Natural killer cell (primary cell): ENCODE measurements at regions not wholly inside any gene's neighbourhood (a gene's known extent, or its start where the extent isn't known, plus 50 kb on each side); places are given as distances from the start of the nearest gene placed in this dataset.

Experiments
- ATAC-seq, 3 donors: fragments of 150-1000 bp in 2 of 3; fragments of 200-7000 bp in 1 of 3; cut with Tn5 transposase; 1 replicate in 1 of 3; 2 replicates in 2 of 3; pipeline ENCODE4 v1.10.0; 2021; ENCODE audit warnings: mild to moderate bottlenecking in 2 of 3, moderate library complexity in 2 of 3
- DNase-seq, 2 donors: peaks; one replicate each; pipeline versions ENCODE4 v3.0.0 to v3.0.0-alpha.2; 2013 to 2021; ENCODE audit warnings: mixed read lengths in 1 of 2
- H3K27ac ChIP-seq: one replicate; pipeline ENCODE4 v1.5.1; 2013; ENCODE audit warnings: mild to moderate bottlenecking, low read length
- H3K27me3 ChIP-seq: one replicate; pipeline ENCODE4 v1.6.1; 2013; ENCODE audit warnings: low read length; ENCODE audit not compliant: control insufficient read depth, insufficient read depth
- H3K36me3 ChIP-seq: one replicate; pipeline ENCODE4 v1.6.1; 2013; ENCODE audit warnings: low read length; ENCODE audit not compliant: control insufficient read depth, insufficient read depth
- H3K4me1 ChIP-seq: one replicate; pipeline ENCODE4 v1.6.1; 2013; ENCODE audit warnings: low read length; ENCODE audit not compliant: control insufficient read depth, insufficient read depth
- H3K4me3 ChIP-seq: one replicate; pipeline ENCODE4 v1.5.1; 2013; ENCODE audit warnings: low read length
- H3K9me3 ChIP-seq: one replicate; pipeline ENCODE4 v1.6.1; 2013; ENCODE audit warnings: low read length; ENCODE audit not compliant: control insufficient read depth, insufficient read depth
- H3K27ac Mint-ChIP-seq, 2 donors: one replicate each; pipeline ENCODE4 v1.8.0; 2022; ENCODE audit warnings: mild to moderate bottlenecking in 2 of 2, mixed read lengths in 2 of 2, moderate library complexity in 1 of 2
- H3K27me3 Mint-ChIP-seq, 2 donors: one replicate each; pipeline ENCODE4 v1.8.0; 2022; ENCODE audit warnings: low read depth in 2 of 2, mixed read lengths in 2 of 2
- H3K36me3 Mint-ChIP-seq: one replicate; pipeline ENCODE4 v1.8.0; 2022; ENCODE audit warnings: mixed read lengths
- H3K4me1 Mint-ChIP-seq, 2 donors: one replicate each; pipeline ENCODE4 v1.8.0; 2022; ENCODE audit warnings: mixed read lengths in 2 of 2
- H3K4me3 Mint-ChIP-seq: one replicate; pipeline ENCODE4 v1.8.0; 2022; ENCODE audit warnings: mild to moderate bottlenecking, moderate library complexity, mixed read lengths
- H3K9me3 Mint-ChIP-seq, 2 donors: one replicate each; pipeline ENCODE4 v1.8.0; 2022; ENCODE audit warnings: mixed read lengths in 2 of 2
- WGBS: methylation state at CpG from one replicate; pipeline ENCODE4 v1.1.7; 2013; ENCODE audit warnings: missing lambda C conversion rate; ENCODE audit not compliant: insufficient coverage; 5-methylcytosine and 5-hydroxymethylcytosine counted together
- intact Hi-C: fragments of 100-400 bp; cut with micrococcal nuclease; formaldehyde crosslinking; loops from one replicate; pipeline ENCODE4 v1.14.2; 2022
- TF ChIP-seq, protein P1 (sequence below): fragments of 200-600 bp; IDR thresholded peaks from one replicate; pipeline ENCODE4 v1.8.0; 2022; ENCODE audit warnings: antibody characterized with exemption

DNA sequence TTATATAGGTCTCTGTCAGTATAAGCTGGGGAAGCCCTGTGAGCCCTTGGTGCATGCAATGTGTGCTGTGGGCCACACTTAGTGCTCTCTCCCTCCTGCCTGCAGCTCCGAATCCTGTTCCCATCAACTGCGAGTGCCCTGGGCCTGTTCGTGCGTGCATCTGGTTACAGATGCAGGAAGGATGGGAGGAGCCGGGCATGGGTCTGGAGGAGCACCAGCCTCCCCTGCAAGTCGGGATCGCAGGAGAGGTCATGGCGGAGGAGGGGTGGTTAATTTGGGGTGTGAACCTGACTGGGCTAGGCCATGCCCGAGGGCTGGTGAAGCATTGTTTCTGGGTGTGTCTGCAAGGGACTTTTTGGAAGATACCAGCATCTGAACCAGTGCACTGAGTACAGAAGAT lies 274.6 kb upstream of the IRX4 start:
- Histone ChIP-seq H3K27me3 (no peaks in the 10 kb centered on the region), H3K27ac (no peak overlapping the region), H3K4me3 (no peak overlapping the region), H3K36me3 (no peaks in the 10 kb centered on the region), H3K9me3 (no peaks in the 10 kb centered on the region), H3K4me1 (no peaks in the 10 kb centered on the region)
- peaks cover 0 to 3% of the 10 kb centered on the region in 2 donors for H3K27me3 Mint-ChIP-seq
- H3K27ac Mint-ChIP-seq = no peak overlapping the region
- no peak overlapping the region for H3K4me3 Mint-ChIP-seq
- TF ChIP-seq, protein P1, sequence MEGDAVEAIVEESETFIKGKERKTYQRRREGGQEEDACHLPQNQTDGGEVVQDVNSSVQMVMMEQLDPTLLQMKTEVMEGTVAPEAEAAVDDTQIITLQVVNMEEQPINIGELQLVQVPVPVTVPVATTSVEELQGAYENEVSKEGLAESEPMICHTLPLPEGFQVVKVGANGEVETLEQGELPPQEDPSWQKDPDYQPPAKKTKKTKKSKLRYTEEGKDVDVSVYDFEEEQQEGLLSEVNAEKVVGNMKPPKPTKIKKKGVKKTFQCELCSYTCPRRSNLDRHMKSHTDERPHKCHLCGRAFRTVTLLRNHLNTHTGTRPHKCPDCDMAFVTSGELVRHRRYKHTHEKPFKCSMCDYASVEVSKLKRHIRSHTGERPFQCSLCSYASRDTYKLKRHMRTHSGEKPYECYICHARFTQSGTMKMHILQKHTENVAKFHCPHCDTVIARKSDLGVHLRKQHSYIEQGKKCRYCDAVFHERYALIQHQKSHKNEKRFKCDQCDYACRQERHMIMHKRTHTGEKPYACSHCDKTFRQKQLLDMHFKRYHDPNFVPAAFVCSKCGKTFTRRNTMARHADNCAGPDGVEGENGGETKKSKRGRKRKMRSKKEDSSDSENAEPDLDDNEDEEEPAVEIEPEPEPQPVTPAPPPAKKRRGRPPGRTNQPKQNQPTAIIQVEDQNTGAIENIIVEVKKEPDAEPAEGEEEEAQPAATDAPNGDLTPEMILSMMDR = no peak
- ATAC-seq (no peak), DNase-seq (no peak)
- H3K4me1 Mint-ChIP-seq = no peaks in the 10 kb centered on the region
- intact Hi-C loops = no loop called here
- H3K9me3 Mint-ChIP-seq = peaks cover 3 to 4% of the 10 kb centered on the region in 2 donors
- H3K36me3 Mint-ChIP-seq = no peaks in the 10 kb centered on the region
- WGBS = 92% methylated on average over 9 of the region's 9 CpGs

DNA sequence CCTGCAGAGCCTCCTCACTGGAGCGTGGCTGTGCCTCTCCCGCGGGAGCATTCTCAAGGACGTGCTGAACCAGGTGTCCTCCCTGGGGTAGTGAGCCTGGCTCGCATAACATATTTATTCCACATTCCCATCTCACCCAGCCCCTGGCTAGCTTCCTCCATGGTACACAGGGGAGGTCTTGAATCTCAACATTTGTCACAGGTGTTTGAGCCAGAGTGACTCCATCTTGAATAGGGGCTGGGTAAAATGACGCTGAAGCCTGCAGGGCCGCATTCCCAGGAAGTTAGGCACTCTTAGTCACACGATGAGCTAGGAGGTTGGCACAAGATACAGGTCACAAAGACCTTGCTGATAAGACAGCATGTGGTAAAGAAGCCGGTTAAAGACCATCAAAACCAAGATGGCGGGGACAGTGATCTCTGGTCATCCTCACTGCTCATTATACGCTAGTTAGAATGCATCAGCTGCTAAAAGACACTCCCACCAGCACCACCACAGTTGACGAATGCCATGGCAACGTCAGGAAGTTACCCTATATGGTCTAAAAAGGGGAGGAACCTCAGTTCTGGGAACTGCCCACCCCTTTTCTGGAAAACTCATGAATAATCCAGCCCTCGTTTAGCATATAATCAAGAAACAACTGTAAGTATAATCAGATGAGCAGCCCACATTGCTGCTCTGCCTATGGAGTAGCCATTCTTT lies 273.8 kb upstream of the IRX4 start:
- Mint-ChIP-seq H3K9me3 (peaks cover 3 to 5% of the 10 kb centered on the region in 2 donors), H3K4me3 (no peak overlapping the region), H3K27me3 (peaks cover 0 to 3% of the 10 kb centered on the region in 2 donors), H3K27ac (no peak overlapping the region), H3K4me1 (no peaks in the 10 kb centered on the region), H3K36me3 (no peaks in the 10 kb centered on the region)
- ATAC-seq (no peak), DNase-seq (no peak)
- Histone ChIP-seq H3K27ac (no peak overlapping the region), H3K4me3 (no peak overlapping the region), H3K27me3 (no peaks in the 10 kb centered on the region), H3K4me1 (no peaks in the 10 kb centered on the region), H3K36me3 (no peaks in the 10 kb centered on the region), H3K9me3 (no peaks in the 10 kb centered on the region)
- 91% methylated on average over 14 of the region's 14 CpGs for WGBS
- TF ChIP-seq, protein P1 = no peak
- intact Hi-C loops = no loop called here

DNA sequence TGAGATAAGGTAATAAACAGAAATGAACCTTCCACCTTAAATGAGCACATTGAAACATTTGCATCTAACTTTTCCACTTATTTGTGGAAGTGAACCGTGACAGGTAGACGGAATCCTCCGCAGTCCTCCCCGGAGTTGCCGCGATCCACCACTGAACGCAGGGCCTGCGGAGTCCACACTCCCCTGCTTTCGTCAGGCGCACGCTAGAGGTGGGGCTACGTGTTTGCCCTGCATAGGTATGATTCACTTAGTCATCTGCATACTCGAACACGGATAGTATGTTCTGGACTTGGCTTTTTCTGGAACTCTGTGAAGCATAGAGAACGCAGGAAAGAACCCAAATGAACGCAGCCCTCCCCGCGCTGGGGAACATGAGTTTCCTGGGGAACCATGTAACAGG lies 272.8 kb upstream of the IRX4 start:
- Histone ChIP-seq H3K9me3 (no peaks in the 10 kb centered on the region), H3K27me3 (no peaks in the 10 kb centered on the region), H3K27ac (no peak overlapping the region), H3K4me1 (no peaks in the 10 kb centered on the region), H3K4me3 (no peak overlapping the region), H3K36me3 (no peaks in the 10 kb centered on the region)
- no peak overlapping the region for H3K27ac Mint-ChIP-seq
- no peak overlapping the region for H3K4me3 Mint-ChIP-seq
- no peaks in the 10 kb centered on the region for H3K27me3 Mint-ChIP-seq
- peaks cover 0 to 2% of the 10 kb centered on the region in 2 donors for H3K9me3 Mint-ChIP-seq
- H3K36me3 Mint-ChIP-seq = no peaks in the 10 kb centered on the region
- intact Hi-C loops = no loop called here
- H3K4me1 Mint-ChIP-seq = no peaks in the 10 kb centered on the region
- no peak for DNase-seq
- WGBS = 94% methylated on average over 18 of the region's 18 CpGs
- TF ChIP-seq, protein P1 = no peak
- no peak for ATAC-seq

DNA sequence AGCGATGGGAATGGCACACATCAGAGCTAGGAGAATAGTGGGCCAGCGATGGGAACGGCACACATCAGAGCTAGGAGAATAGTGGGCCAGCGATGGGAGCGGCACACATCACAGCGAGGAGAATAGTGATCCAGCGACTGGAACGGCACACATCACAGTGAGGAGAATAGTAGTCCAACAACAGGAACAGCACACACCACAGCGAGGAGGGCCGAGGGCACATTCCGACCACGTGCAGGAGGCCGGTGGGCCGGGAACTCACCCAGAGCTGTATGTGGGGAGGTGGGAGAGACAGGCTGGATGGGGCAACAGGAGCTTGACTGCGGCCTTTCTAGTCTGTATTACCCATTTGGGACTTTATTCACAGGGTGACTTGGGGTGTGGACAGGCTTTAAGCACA lies 271.1 kb upstream of the IRX4 start:
- DNase-seq (no peak), ATAC-seq (no peak)
- intact Hi-C loops = no loop called here
- Histone ChIP-seq H3K27ac (no peak overlapping the region), H3K4me1 (no peaks in the 10 kb centered on the region), H3K9me3 (no peaks in the 10 kb centered on the region), H3K36me3 (no peaks in the 10 kb centered on the region), H3K27me3 (no peaks in the 10 kb centered on the region), H3K4me3 (no peak overlapping the region)
- Mint-ChIP-seq H3K9me3 (peaks cover 0 to 2% of the 10 kb centered on the region in 2 donors), H3K36me3 (no peaks in the 10 kb centered on the region), H3K4me1 (no peaks in the 10 kb centered on the region), H3K4me3 (no peak overlapping the region), H3K27ac (no peak overlapping the region), H3K27me3 (no peaks in the 10 kb centered on the region)
- TF ChIP-seq, protein P1 = no peak
- WGBS = 83% methylated on average over 15 of the region's 15 CpGs
